NCI-H1417 treated with DMSO at 0.1 percent for 48 hours (cell line): ENCODE measurements at regions not wholly inside any gene's neighbourhood (a gene's known extent, or its start where the extent isn't known, plus 50 kb on each side); places are given as distances from the start of the nearest gene placed in this dataset.
"Not testable (repeated sequence)": the region's sequence is repeated elsewhere in the genome, so short reads cannot be mapped to it uniquely, and the experiment has no call there.

Source experiments
- DNase-seq: peaks from one replicate; lab custom pipeline; 2025; lab: John Stamatoyannopoulos, UW

- DNase-seq: no peak
These were observed 355.5 kb downstream of the EDEM1 start for GRCh38 chr3:5543047-5543446.

GRCh38 chr3:5545719-5546118 lies 358.2 kb downstream of the EDEM1 start:
- DNase-seq: no peak

DNA sequence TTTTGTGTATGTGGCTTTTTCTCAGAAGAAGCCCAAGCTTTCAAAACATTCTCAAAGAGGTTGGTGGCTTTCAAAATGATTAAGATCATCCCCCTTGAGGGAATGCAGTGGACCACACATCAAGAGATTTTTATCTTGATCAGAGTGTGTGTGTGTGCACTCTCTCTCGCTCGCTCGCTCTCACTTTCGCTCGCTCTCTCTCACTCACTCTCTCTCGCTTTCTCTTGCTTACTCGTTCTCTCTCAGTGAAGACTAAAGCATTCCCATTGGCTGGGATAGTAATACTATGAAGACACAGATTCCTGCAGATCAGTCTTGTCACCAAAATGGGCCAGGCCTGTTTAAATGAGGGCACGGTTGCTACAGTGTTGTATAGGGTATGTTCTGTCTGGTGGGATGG lies 365.7 kb downstream of the EDEM1 start:
- DNase-seq: no peak

DNA sequence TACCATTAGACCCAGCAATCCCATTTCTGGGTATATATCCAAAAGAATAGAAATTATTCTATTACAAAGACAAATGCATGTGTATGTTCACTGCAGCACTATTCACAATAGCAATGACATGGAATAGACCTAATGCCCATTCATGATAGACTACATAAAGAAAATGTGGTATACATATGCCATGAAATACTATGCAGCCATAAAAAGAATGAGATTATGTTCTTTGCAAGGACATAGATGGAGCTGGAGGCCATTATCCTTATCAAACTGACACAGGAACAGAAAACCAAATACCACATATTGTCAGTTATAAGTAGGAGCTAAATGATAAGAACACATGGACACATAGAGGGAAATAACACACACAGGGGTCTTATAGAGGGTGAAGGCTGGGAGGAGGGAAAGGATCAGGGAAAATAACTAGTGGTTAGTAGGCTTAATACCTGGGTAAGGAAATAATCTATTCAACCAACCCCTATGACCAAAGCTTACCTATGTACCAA lies 366.8 kb downstream of the EDEM1 start:
- DNase-seq: no peak

DNA sequence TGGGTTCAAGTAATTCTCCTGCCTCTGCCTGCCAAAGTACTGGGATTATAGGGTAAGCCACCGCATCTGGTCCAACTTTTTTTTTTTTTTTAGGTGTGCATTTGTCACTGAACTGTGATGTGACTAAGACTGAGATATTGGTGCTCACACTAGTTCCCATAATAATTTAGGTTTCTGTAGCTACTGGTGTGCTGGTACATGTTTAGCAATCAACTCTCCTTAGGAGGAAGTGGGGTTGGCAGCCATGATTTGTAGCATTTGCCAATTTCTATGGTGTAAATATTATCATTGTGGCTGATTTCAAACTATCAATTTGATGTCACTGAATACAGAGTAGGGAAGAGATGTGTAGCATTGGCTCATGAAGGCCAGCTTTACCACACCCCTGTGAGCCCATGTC lies 372.7 kb downstream of the EDEM1 start:
- DNase-seq: no peak

DNA sequence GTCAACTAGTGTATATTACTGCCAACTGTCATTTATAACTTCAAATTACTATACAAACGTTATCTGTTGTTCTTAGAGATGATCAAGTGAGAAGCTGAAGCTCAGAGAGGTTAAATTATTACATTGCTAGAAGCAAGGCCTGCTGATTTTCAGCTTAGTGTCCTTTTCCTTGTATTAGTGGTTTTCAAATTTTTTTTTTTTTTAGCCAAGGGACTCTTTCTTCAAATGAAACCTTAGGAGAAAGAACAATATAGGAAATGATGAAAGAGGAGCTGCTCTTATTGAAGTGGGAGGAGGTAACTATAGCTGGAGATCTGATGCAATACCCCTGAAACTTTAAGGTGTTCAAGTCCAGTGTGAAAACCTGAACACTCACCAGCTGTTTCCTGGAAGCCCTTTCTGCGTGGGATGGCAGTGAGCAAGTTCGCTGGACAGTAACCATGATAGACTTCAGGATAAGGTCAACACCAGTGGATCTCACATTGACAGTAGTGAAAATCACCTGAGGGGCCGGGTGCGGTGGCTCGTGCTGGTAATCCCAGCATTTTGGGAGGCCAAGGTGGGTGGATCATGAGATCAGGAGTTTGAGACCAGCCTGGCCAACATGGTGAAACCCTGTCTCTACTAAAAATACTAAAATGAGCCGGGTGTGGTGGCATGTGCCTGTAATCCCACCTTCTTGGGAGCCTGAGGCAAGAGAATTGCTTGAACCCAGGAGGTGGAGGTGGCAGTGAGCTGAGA lies 376.2 kb downstream of the EDEM1 start:
- DNase-seq: no peak

- DNase-seq: no peak
These were observed 376.8 kb downstream of the EDEM1 start for GRCh38 chr3:5564278-5564666.

DNA sequence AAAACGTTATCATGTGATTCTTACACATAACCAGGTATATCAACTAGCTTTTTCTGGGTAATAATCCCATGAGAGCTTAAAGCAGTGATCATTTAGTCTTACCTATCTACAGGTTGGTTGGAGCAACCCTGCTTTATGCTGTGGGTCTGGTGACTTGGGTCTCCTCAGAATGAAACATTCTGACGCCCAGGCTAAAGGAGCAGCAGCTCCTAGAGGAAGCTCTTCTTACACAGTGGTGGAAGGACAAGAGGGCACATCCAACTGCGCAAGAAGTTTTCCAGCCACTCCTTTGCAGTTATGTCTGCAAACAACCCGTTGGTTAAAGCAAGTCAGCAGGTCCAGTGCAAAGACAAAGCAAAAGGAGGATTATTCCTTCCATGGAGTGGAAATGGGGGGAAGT lies 377.5 kb downstream of the EDEM1 start:
- no peak for DNase-seq

- no peak for DNase-seq
These were observed 379.6 kb downstream of the EDEM1 start for GRCh38 chr3:5567113-5567512.

- DNase-seq: no peak
These were observed 380.9 kb downstream of the EDEM1 start for GRCh38 chr3:5568451-5568850.

DNA sequence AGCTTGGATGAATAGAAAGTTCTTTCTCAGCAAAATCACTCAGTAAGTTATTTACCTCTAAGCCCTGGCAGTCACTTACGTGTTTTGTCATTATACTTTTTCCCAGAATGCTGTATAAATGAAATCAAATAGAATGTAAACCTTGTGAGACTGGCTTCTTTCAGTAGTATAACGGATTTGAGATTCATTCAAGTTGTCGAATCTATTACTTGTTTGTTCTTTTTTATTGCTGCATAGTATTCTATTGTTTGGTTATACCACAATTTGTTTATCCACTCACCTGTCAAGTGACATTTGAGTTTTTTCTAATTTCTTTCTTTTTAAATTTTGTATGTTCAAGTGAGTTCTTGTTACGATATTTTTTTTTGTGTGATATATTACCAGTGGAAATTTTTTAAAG lies 381.6 kb downstream of the EDEM1 start:
- no peak for DNase-seq

GRCh38 chr3:5572168-5572567 lies 384.7 kb downstream of the EDEM1 start:
- no peak for DNase-seq

GRCh38 chr3:5576277-5577011 lies 388.9 kb downstream of the EDEM1 start:
- no peak for DNase-seq

DNA sequence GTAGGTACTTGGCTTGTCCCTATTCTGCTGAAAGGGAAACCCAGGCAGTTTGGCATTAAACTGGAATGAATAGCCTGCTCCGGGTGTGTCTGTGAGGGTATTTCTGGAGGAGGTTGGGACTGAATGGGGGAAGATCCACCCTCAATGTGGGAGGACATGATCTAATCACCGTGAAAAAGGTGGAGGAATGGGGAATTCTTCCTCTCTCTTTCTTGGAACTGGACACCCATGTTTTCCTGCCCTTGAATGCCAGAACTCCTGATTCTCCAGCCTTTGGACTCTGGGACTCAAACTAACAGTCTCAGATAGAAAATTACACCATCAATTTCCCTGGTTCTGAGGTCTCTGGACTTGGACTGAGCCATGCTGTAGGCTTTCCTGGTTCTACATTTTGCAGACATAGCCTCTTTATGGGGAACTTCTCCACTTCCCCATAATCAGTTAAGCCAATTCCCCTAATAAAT lies 391.7 kb downstream of the EDEM1 start:
- DNase-seq: no peak

GRCh38 chr3:5579946-5580345 lies 392.4 kb downstream of the EDEM1 start:
- DNase-seq: no peak

- no peak for DNase-seq
These were observed 393.3 kb downstream of the EDEM1 start for GRCh38 chr3:5580826-5581225.

GRCh38 chr3:5581743-5582142 lies 394.2 kb downstream of the EDEM1 start:
- no peak for DNase-seq

- DNase-seq: no peak
These were observed 396.4 kb downstream of the EDEM1 start for GRCh38 chr3:5583920-5584319.

DNA sequence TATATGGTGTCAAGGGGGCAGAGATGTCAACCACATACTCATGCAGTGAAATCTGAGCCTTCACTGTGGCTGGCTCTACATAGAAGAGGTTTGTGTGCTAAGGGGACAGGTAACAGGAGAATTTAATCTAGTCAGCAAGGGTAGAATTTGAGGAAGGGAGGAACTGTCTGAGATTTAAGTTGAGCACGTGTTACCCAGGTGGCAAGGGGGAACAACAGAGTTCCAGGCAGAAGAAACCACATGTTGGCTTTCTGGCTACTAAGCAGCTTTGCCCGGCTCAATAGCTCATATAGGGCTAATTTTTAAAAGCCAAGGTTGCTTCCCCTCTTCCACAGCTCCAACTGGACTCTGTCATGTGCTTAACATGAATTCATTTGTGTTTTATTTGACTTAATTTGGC lies 397.6 kb downstream of the EDEM1 start:
- no peak for DNase-seq

GRCh38 chr3:5606884-5607472 lies 419.5 kb downstream of the EDEM1 start:
- DNase-seq: no peak

GRCh38 chr3:5607581-5607980 lies 420.1 kb downstream of the EDEM1 start:
- DNase-seq: no peak

- not testable (repeated sequence) for DNase-seq
These were observed 421.5 kb downstream of the EDEM1 start for GRCh38 chr3:5608971-5609370.

DNA sequence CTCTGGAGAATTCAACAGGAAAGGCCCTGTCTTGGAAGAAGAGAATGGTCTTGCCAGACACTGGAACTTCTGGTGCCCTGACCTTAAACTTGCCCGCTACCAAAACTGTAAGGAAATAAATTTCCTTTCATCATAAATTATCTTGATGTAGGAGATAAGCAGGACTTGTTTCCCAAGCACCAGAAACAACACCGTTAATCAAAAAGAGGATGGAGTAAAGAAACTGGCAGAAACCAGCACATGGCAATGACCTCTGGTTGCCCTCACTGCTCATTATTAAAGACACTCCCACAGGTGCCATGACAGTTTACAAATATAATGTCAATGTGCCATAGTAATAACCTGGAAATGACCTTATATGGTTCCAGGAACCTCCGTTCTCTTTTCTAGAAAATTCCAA lies 426.1 kb downstream of the EDEM1 start:
- DNase-seq: no peak
